Prostate gland (tissue), 2 donors: ENCODE measurements at regions not wholly inside any gene's neighbourhood (a gene's known extent, or its start where the extent isn't known, plus 50 kb on each side); places are given as distances from the start of the nearest gene placed in this dataset.

Experiments used
- DNase-seq: peaks from one replicate; pipeline ENCODE4 v3.0.0-alpha.2; 2019; ENCODE audit warnings: low spot score
- H3K27ac ChIP-seq, 2 donors: fragments of 200-600 bp; sonication (generic); 2 replicates each; pipeline ENCODE4 v1.5.1; 2017 to 2019
- H3K27me3 ChIP-seq: fragments of 200-600 bp; sonication (generic); replicated peaks from 2 replicates; pipeline ENCODE4 v1.5.1; 2019; ENCODE audit not compliant: insufficient read depth
- H3K36me3 ChIP-seq, 2 donors: fragments of 200-600 bp; sonication (generic); 1 replicate in 1 of 2; 2 replicates in 1 of 2; pipeline versions ENCODE4 v1.5.1 to v1.8.1; 2017 to 2019
- H3K4me1 ChIP-seq: fragments of 200-600 bp; sonication (generic); replicated peaks from 2 replicates; pipeline ENCODE4 v1.5.1; 2019
- H3K4me3 ChIP-seq, 2 donors: fragments of 200-600 bp; sonication (generic); 2 replicates each; pipeline ENCODE4 v1.5.1; 2017 to 2019
- H3K9me3 ChIP-seq: fragments of 200-600 bp; sonication (generic); 2 replicates; pipeline ENCODE4 v1.5.1; 2017
- CTCF ChIP-seq, 4 experiments: fragments of 200-600 bp in 2 of 4; fragments of 450-650 bp in 2 of 4; sonication (generic) in 2 of 4; IDR thresholded peaks; 1 replicate in 3 of 4; 2 replicates in 1 of 4; pipeline ENCODE4 v1.5.1; 2016 to 2019; ENCODE audit warnings: antibody characterized with exemption in 4 of 4, mild to moderate bottlenecking in 2 of 4, moderate library complexity in 2 of 4
- POLR2A ChIP-seq: fragments of 450-650 bp; IDR thresholded peaks from one replicate; pipeline ENCODE4 v1.6.1; 2016; ENCODE audit warnings: antibody characterized with exemption, mild to moderate bottlenecking
- POLR2AphosphoS5 ChIP-seq: sonication (generic); formaldehyde crosslinking; IDR thresholded peaks from one replicate; pipeline ENCODE4 v1.6.1; 2017; ENCODE audit warnings: antibody characterized with exemption
- WGBS: methylation state at CpG from one replicate; pipeline ENCODE4 v1.1.5; 2018; 5-methylcytosine and 5-hydroxymethylcytosine counted together
- intact Hi-C: fragments of 100-400 bp; cut with DNase I; formaldehyde crosslinking; loops from one replicate; pipeline ENCODE4 v1.14.2; 2022

GRCh38 chr10:78812571-78813318 lies 256.0 kb upstream of the ZMIZ1 start:
- intact Hi-C loops: no loop called here

GRCh38 chr10:78813526-78813925 lies 255.2 kb upstream of the ZMIZ1 start:
- H3K9me3 ChIP-seq: no peaks in the 10 kb centered on the region
- H3K27ac ChIP-seq: no peak overlapping the region
- H3K4me1 ChIP-seq: no peaks in the 10 kb centered on the region
- no peaks in the 10 kb centered on the region for H3K36me3 ChIP-seq
- no peak for DNase-seq
- no peaks in the 10 kb centered on the region for H3K27me3 ChIP-seq
- intact Hi-C loops: no loop called here
- TF ChIP-seq POLR2A: no peak
- no peak for TF ChIP-seq POLR2AphosphoS5
- TF ChIP-seq CTCF (IDR thresholded peaks at IDR 0.05): no peak
- WGBS: 96% methylated on average over 1 of the region's 1 CpG
- H3K4me3 ChIP-seq: no peak overlapping the region

More at GRCh38 chr10:78812571-78813318, 256.0 kb upstream of the ZMIZ1 start:
- Histone ChIP-seq H3K9me3 (no peaks in the 10 kb centered on the region), H3K27me3 (no peaks in the 10 kb centered on the region), H3K36me3 (no peaks in the 10 kb centered on the region), H3K27ac (no peak overlapping the region), H3K4me3 (no peak overlapping the region), H3K4me1 (no peaks in the 10 kb centered on the region)
- no peak for DNase-seq
- TF ChIP-seq CTCF (IDR thresholded peaks at IDR 0.05): no peak
- WGBS: 66% methylated on average over 4 of the region's 4 CpGs

GRCh38 chr10:78813998-78814399 lies 254.8 kb upstream of the ZMIZ1 start:
- H3K4me1 ChIP-seq: no peaks in the 10 kb centered on the region
- H3K9me3 ChIP-seq: no peaks in the 10 kb centered on the region
- 79% methylated on average over 6 of the region's 6 CpGs for WGBS
- H3K27me3 ChIP-seq: no peaks in the 10 kb centered on the region
- H3K4me3 ChIP-seq: no peak overlapping the region
- DNase-seq: no peak
- no peaks in the 10 kb centered on the region for H3K36me3 ChIP-seq
- TF ChIP-seq CTCF (IDR thresholded peaks at IDR 0.05): no peak
- TF ChIP-seq POLR2A: no peak
- no peak for TF ChIP-seq POLR2AphosphoS5
- intact Hi-C loops: no loop called here
- H3K27ac ChIP-seq: no peak overlapping the region

GRCh38 chr10:78814407-78814806 lies 254.4 kb upstream of the ZMIZ1 start:
- intact Hi-C loops: no loop called here

More at GRCh38 chr10:78814407-78814806, 254.4 kb upstream of the ZMIZ1 start:
- Histone ChIP-seq H3K9me3 (no peaks in the 10 kb centered on the region), H3K27me3 (no peaks in the 10 kb centered on the region), H3K4me3 (no peak overlapping the region), H3K27ac (no peak overlapping the region), H3K36me3 (no peaks in the 10 kb centered on the region), H3K4me1 (no peaks in the 10 kb centered on the region)
- TF ChIP-seq CTCF (IDR thresholded peaks at IDR 0.05) (no peak), POLR2A (no peak)
- no peak for DNase-seq
- WGBS: 82% methylated on average over 3 of the region's 3 CpGs
